ENCODE measurements at regions not wholly inside any gene's neighbourhood (a gene's known extent, or its start where the extent isn't known, plus 50 kb on each side); places are given as distances from the start of the nearest gene placed in this dataset.
A peak's percentile ranks its signal among the peaks of the same experiment; 100 is the strongest.
"Not testable (repeated sequence)": the region's sequence is repeated elsewhere in the genome, so short reads cannot be mapped to it uniquely, and the experiment has no call there.

DNA sequence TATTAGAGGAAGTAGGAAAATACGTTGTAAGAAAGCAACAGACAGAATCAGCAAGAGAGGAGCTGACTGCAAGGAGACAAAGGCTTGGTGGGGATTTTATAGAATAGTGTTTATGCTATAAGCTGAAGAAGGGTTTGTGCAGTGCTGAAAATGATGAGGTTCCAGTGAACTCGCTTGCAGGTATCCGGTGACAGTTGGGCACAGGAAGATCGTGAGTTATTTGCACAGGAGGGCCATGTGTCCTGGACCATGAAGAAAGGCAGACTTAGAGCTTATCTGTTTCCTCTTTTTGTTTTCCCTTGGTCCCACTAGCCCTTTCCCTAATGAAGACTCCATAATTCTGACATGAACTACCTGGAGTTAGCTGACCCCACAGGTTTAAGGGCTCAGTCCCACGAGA is 61.4 kb downstream of the NXNL2 start:
- no peak for DNase-seq

- DNase-seq, result no peak
These were observed 70.0 kb downstream of the NXNL2 start for GRCh38 chr9:88604836-88605511.

DNA sequence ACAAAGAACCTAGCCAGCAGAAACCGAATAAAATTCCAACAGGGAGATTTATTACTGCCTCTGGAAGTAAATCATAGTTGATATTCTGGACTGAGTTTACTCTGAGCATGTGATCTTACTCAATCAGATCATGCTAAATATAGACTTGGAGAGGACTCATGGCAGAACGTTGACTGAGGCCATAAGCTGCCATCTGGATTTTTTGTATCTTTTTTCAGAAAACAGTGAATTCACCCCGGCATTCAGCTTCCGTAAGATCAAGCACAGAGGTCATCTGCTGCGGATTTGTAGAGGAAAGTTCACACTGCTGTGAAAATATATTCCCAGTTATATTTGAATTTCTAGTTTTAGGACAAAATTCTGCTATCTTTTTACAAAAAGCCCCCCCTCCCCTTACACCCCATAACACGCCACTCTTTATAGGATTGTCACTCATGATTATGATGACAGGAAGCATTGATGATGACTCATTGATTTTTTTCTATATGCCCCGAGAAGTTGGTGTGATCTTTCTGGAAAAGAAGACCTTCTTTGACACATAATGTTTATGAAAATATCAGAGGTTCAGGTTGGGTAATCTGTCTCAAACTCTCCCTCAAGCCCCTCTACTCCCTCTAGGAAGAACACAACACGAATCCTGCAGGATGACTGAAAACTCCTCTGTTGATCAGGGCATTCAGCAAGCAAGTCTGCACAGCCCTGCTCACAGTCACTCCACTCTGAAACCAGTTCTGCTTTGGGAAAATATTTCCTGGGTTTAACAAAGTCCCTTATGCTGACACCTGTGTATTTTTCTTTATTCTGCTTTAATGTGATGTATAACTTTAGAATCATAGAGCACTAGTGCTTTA is 70.8 kb downstream of the NXNL2 start:
- no peak for DNase-seq

DNA sequence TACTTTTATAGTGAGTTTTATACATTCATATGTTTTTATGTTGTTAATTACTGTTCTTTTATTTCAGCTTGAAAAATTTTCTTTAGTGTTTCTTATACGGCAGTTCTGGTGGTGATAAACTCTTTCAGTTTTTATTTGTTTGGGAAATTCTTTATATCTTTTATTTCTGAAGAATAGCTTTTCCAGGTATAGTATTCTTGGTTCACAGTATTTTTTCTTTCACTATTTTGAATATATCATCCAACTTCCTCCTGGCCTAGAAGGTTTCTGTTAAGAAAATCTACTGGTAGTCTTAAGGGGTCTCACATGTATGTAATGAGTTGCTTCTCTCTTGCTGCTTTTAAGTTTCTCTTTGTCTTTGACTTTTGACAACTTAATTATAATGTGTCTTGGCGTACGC is 79.4 kb downstream of the NXNL2 start:
- DNase-seq, result no peak

GRCh38 chr9:88623698-88624097 is 88.7 kb downstream of the NXNL2 start:
- DNase-seq, result no peak

DNA sequence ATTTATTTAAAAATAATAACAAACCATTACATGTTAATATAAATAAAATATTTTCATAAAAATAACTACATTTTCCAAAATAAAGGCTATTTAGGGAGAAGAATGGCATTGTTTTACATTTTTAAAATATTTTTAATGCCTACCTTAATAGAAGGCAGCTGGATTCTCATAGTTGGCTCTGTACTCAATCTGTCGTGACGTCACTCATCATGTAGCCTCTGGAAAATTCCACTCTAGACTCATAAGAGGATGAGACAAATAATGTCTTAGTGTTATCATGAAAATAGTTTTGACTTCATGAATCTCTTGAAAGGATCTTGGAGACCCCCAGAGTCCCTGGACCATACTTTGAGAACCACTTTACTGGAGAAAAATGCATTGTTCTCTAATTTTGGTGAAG is 93.1 kb downstream of the NXNL2 start:
- peak; percentile 30 for DNase-seq

DNA sequence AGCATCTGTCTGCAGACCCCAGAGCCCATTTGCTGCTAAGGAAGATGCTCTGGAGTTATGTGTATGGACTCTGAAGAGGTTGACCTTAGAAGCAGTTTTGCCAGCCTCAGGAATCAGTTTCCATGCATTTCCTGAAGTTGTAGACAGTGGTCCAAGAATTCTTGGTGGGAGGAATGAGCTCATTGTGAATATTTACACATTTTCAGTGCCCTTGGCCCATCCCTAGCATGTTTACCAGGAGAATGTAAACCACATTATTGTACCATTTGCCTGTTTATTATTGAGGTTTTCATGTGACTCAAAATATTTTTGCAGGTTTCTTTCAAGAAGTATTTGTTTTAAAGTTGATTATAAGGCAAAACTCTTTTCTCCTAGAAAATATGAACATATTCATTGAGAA is 93.8 kb downstream of the NXNL2 start:
- DNase-seq, result no peak

DNA sequence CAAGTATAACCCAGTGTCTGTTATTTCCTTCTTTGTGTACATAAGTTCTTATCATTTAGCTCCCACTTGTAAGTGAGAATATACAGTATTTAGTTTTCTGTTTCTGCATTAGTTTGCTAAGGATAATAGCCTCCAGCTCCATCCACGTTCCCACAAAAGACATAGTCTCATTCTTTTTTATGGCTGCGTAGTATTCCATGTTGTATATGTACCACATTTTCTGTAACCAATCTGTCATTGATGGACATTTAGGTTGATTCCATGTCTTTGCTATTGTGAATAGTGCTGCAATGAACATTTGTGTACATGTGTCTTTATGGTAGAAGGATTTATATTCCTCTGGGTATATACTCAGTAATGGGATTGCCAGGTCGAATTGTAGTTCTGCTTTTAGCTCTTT is 95.6 kb downstream of the NXNL2 start:
- DNase-seq, result not testable (repeated sequence)

DNA sequence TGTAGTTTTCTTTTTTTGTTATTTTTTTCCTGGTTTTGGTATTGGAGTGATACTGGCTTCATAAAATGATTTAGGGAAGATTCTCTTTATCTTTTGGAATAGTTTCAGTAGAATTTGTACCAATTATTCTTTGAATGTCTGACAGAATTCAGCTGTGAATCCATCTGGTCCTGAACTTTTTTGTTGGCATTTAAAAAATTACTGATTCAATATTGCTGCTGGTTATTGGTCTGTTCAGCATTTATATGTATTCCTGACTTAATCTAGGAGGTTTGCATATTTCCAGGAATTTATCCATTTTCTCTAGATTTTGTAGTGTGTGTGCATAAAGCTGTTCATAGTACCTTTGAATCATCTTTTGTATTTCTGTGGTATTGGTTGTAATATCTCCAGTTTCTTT is 100.2 kb downstream of the NXNL2 start:
- no peak for DNase-seq

DNA sequence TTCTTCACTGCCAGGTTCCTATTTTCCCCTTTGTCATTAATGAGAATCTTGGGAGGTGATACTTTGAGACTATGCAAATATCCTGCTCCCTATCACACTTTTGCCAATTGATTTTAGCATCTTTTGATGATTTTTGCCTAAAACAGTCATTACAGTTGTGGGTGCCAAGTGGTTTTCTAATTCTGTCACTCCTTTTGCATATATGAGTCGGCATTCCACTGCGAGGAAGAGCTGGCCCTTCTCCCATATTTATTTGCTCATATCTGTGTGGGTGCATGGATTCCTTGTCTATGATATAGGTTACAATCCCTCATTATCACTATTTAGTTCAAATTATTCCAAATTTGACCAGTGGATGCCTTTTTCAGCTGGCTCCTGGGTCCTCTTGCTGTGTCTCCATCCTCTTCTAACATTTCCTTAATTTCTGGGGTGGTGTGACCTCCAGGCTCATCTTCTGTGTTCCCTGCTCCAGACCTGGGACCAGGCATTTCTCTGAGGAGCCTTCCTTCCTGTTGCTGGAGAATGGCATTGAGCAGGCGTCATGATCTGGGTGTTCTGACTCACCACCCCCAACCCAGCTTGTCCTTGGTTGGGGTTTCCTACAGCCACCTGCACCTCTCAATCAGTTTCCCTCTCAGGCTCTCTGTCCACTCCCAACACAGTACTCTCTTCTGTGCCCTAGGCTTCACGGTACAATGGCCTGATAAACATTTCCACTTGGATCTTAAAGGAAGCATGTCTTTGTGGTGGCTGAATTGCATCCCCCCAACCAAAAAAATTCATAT is 106.7 kb downstream of the NXNL2 start:
- DNase-seq, result no peak

- no peak for DNase-seq
These were observed 107.4 kb downstream of the NXNL2 start for GRCh38 chr9:88642336-88642735.

- DNase-seq, result no peak
These were observed 109.0 kb downstream of the NXNL2 start for GRCh38 chr9:88643931-88644330.

GRCh38 chr9:88645172-88645878 is 110.3 kb downstream of the NXNL2 start:
- DNase-seq, result no peak

- no peak for DNase-seq
These were observed 110.9 kb downstream of the NXNL2 start for GRCh38 chr9:88645879-88646199.

GRCh38 chr9:88646539-88647300 is 111.7 kb downstream of the NXNL2 start:
- DNase-seq, result no peak

GRCh38 chr9:88651682-88652633 is 117.0 kb downstream of the NXNL2 start:
- peak; percentile 96 for DNase-seq

GRCh38 chr9:88652876-88653275 is 117.9 kb downstream of the NXNL2 start:
- peak; percentile 30 for DNase-seq

GRCh38 chr9:88653406-88653805 is 118.4 kb downstream of the NXNL2 start:
- no peak for DNase-seq

- DNase-seq, result peak; percentile 28
These were observed 118.9 kb downstream of the NXNL2 start for GRCh38 chr9:88653911-88654310.

DNA sequence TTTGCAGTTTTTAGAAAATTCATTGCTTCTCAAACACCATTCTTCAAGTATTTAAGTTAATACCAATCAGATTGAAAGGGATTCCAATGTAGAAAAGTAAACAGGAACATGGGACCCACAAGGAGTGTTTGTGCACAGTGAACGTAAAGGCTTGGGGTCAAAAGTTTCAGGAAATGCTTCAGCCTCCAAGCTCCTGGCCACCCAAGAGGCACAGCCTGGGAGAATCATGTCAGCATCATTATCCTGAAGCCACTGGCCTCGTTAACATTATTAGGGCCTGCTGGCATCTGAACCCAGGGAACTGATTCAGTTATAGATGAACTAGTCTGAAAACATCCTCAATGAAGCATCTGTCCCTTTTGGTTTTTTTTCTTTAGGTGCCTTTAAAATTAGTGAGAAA is 122.9 kb downstream of the NXNL2 start:
- peak; percentile 68 for DNase-seq

DNA sequence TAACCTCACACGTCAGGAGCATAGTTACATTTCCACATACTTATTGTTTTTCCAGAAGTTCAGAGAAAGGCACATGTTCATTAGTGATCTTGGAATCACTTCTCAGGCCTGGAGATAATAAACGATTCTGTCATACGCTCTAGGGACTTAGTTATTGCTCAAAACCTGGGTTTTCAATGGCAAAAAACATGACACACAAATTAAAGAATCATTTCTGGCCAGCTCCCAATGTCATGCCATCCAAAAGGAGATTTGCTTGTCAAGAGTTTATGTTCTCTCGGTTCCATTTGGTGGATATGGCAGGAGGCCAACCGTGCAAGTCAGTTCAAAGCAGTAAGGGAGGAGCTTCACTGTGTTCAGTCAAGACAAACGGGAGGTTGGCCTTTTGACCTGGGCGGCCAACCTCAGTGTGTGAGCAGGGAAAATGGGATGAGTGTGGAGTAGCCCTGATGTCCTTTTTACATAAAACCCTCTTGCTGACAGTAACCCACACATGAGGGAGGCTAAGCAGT is 123.4 kb downstream of the NXNL2 start:
- peak; percentile 48 for DNase-seq
